ENCODE measurements at regions not wholly inside any gene's neighbourhood (a gene's known extent, or its start where the extent isn't known, plus 50 kb on each side); places are given as distances from the start of the nearest gene placed in this dataset.

- no peak for TF ChIP-seq CTCF (IDR thresholded peaks at IDR 0.05)
- no peak for TF ChIP-seq ZFX (IDR thresholded peaks at IDR 0.05; ENCODE audit: borderline replicate concordance)
Observed at GRCh38 chr1:39154553-39155421, 49.7 kb upstream of the MACF1 start.

All from 22Rv1 (cell line).